ENCODE measurements at regions not wholly inside any gene's neighbourhood (a gene's known extent, or its start where the extent isn't known, plus 50 kb on each side); places are given as distances from the start of the nearest gene placed in this dataset.

- Histone ChIP-seq H3K36me3 (replicated peaks in 1 of 2; ENCODE audit: insufficient read depth in 1 of 2, low read depth in 2 of 2) (no peaks in the 10 kb centered on the region), H3K4me3 (no peak overlapping the region), H3K27me3 (no peaks in the 10 kb centered on the region), H3K4me1 (no peaks in the 10 kb centered on the region), H3K27ac (no peak overlapping the region), H3K9me3 (no peaks in the 10 kb centered on the region)
- TF ChIP-seq, protein P1, sequence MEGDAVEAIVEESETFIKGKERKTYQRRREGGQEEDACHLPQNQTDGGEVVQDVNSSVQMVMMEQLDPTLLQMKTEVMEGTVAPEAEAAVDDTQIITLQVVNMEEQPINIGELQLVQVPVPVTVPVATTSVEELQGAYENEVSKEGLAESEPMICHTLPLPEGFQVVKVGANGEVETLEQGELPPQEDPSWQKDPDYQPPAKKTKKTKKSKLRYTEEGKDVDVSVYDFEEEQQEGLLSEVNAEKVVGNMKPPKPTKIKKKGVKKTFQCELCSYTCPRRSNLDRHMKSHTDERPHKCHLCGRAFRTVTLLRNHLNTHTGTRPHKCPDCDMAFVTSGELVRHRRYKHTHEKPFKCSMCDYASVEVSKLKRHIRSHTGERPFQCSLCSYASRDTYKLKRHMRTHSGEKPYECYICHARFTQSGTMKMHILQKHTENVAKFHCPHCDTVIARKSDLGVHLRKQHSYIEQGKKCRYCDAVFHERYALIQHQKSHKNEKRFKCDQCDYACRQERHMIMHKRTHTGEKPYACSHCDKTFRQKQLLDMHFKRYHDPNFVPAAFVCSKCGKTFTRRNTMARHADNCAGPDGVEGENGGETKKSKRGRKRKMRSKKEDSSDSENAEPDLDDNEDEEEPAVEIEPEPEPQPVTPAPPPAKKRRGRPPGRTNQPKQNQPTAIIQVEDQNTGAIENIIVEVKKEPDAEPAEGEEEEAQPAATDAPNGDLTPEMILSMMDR (IDR thresholded peaks at IDR 0.05), result no peak
- no peak for TF ChIP-seq POLR2A (IDR thresholded peaks at IDR 0.05)
- no peak for ATAC-seq
- WGBS, 2 donors, result 12 to 17% methylated on average over 2 of the region's 2 CpGs
- peak in 1 of 4 donors; percentile 5 for DNase-seq
- intact Hi-C loops (cut with DNase I), result no loop called here
These were observed 1422.4 kb downstream of the LRRC4C start for GRCh38 chr11:40037005-40037404.

DNA sequence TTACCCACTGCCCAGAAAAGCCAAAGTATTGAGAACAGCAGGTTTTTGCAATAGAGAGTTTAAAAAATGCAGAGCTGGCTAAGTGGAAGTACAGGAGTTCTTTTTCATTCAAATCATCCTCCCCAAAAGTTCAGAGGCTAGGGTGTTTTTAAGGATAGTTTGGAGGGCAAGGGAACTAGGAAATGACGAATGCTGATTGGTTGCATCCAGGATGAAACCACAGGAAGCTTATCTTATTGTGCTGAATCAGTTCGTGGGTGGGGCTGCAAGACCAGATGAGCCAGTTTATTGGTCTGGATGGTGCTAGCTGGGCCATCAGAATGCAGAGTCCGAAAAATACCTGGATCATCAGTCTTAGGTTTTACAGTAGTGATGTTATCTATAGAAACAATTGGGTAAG, 1427.1 kb downstream of the LRRC4C start:
- intact Hi-C loops (cut with DNase I), result no loop called here
- ATAC-seq, result no peak
- Histone ChIP-seq H3K4me1 (no peaks in the 10 kb centered on the region), H3K27ac (no peak overlapping the region), H3K27me3 (no peaks in the 10 kb centered on the region), H3K9me3 (no peaks in the 10 kb centered on the region), H3K4me3 (no peak overlapping the region), H3K36me3 (replicated peaks in 1 of 2; ENCODE audit: insufficient read depth in 1 of 2, low read depth in 2 of 2) (no peaks in the 10 kb centered on the region)
- TF ChIP-seq, protein P1 (IDR thresholded peaks at IDR 0.05), result no peak
- no peak for DNase-seq
- 41 to 63% methylated on average over 3 of the region's 3 CpGs for WGBS, 2 donors

GRCh38 chr11:40030867-40031266, 1428.6 kb downstream of the LRRC4C start:
- 46 to 49% methylated on average over 2 of the region's 2 CpGs for WGBS, 2 donors
- no peaks in the 10 kb centered on the region for H3K9me3 ChIP-seq
- H3K27ac ChIP-seq, result no peak overlapping the region
- ATAC-seq (no peak), DNase-seq (no peak)
- intact Hi-C loops (cut with DNase I), result no loop called here
- no peak overlapping the region for H3K4me3 ChIP-seq
- no peaks in the 10 kb centered on the region for H3K27me3 ChIP-seq
- no peaks in the 10 kb centered on the region for H3K4me1 ChIP-seq
- no peak for TF ChIP-seq POLR2A (IDR thresholded peaks at IDR 0.05)
- TF ChIP-seq, protein P1 (IDR thresholded peaks at IDR 0.05), result no peak
- no peaks in the 10 kb centered on the region for H3K36me3 ChIP-seq (replicated peaks in 1 of 2; ENCODE audit: insufficient read depth in 1 of 2, low read depth in 2 of 2)

- no peaks in the 10 kb centered on the region for H3K4me1 ChIP-seq
- H3K9me3 ChIP-seq, result no peaks in the 10 kb centered on the region
- DNase-seq (peak in 1 of 4 donors; percentile 31), ATAC-seq (no peak)
- no peaks in the 10 kb centered on the region for H3K27me3 ChIP-seq
- no peak overlapping the region for H3K4me3 ChIP-seq
- WGBS, 2 donors, result 36 to 50% methylated on average over 13 of the region's 13 CpGs
- TF ChIP-seq POLR2A (IDR thresholded peaks at IDR 0.05), result no peak
- TF ChIP-seq, protein P1 (IDR thresholded peaks at IDR 0.05), result no peak
- no peak overlapping the region for H3K27ac ChIP-seq
- intact Hi-C loops (cut with DNase I), result no loop called here
- no peaks in the 10 kb centered on the region for H3K36me3 ChIP-seq (replicated peaks in 1 of 2; ENCODE audit: insufficient read depth in 1 of 2, low read depth in 2 of 2)
These were observed 1430.1 kb downstream of the LRRC4C start for GRCh38 chr11:40029391-40029790.

DNA sequence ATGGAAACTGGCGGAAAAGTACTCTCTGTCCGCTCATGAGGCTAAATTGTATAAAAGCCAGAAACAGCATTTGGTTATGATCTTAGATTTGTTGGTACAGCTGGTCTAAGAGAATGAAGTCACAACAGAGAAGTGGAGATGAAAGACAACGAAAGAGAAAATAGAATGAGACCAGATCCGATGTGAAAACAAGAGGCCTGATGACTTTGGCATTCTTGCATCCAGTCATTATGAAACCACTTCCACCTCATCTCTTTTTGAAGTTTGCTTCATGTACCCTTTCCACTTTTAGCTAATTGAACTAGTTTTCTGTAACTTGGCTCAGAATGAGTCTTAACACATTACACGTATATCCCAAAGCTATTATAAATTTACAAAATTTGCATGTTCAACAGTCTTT, 1431.7 kb downstream of the LRRC4C start:
- Histone ChIP-seq H3K4me3 (no peak overlapping the region), H3K9me3 (no peaks in the 10 kb centered on the region), H3K4me1 (no peaks in the 10 kb centered on the region), H3K36me3 (replicated peaks in 1 of 2; ENCODE audit: insufficient read depth in 1 of 2, low read depth in 2 of 2) (no peaks in the 10 kb centered on the region), H3K27me3 (no peaks in the 10 kb centered on the region), H3K27ac (no peak overlapping the region)
- DNase-seq (no peak), ATAC-seq (no peak)
- whole genome bisulfite sequencing, 2 donors, result 81 to 91% methylated on average over 5 of the region's 5 CpGs
- TF ChIP-seq, protein P1 (IDR thresholded peaks at IDR 0.05), result no peak
- no peak for TF ChIP-seq POLR2A (IDR thresholded peaks at IDR 0.05)
- intact Hi-C loops (cut with DNase I), result no loop called here

All from body of pancreas (tissue), 4 donors.